22Rv1 (cell line): ENCODE measurements at regions not wholly inside any gene's neighbourhood (a gene's known extent, or its start where the extent isn't known, plus 50 kb on each side); places are given as distances from the start of the nearest gene placed in this dataset.

Experiments used
- ZFX ChIP-seq: fragments of 450-650 bp; IDR thresholded peaks from 2 replicates; pipeline ENCODE4 v1.6.1; 2017; ENCODE audit warnings: antibody characterized with exemption, borderline replicate concordance
- TF ChIP-seq, protein P1 (sequence below): fragments of 450-650 bp; IDR thresholded peaks from 2 replicates; pipeline ENCODE4 v1.5.1; 2017; ENCODE audit warnings: mild to moderate bottlenecking

DNA sequence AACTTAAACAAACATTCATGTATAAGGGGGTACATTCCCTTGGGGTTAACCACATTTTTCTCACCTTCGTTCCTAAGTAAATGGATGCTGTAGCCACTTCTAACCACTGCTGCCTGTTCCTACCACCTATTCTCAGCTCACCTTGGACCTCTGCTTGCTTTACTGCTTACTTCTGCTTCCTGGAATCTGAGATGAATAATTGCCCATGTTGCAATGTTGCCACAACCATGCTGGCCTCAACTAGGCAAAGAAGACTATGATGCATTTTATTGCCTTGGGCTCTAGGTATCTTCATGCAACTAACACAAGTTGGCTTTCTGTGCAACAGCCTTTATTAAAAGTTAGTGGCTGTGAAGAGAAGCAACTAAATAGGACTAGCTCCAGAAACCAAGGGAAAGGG lies 106.3 kb upstream of the TCF4 start:
- TF ChIP-seq, protein P1, sequence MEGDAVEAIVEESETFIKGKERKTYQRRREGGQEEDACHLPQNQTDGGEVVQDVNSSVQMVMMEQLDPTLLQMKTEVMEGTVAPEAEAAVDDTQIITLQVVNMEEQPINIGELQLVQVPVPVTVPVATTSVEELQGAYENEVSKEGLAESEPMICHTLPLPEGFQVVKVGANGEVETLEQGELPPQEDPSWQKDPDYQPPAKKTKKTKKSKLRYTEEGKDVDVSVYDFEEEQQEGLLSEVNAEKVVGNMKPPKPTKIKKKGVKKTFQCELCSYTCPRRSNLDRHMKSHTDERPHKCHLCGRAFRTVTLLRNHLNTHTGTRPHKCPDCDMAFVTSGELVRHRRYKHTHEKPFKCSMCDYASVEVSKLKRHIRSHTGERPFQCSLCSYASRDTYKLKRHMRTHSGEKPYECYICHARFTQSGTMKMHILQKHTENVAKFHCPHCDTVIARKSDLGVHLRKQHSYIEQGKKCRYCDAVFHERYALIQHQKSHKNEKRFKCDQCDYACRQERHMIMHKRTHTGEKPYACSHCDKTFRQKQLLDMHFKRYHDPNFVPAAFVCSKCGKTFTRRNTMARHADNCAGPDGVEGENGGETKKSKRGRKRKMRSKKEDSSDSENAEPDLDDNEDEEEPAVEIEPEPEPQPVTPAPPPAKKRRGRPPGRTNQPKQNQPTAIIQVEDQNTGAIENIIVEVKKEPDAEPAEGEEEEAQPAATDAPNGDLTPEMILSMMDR = no peak
- no peak for TF ChIP-seq ZFX
